GM18505 (cell line): ENCODE measurements at regions not wholly inside any gene's neighbourhood (a gene's known extent, or its start where the extent isn't known, plus 50 kb on each side); places are given as distances from the start of the nearest gene placed in this dataset.
"Not testable (repeated sequence)": the region's sequence is repeated elsewhere in the genome, so short reads cannot be mapped to it uniquely, and the experiment has no call there.

Experiments used
- ATAC-seq: cut with Tn5 transposase; IDR thresholded peaks from one replicate; pipeline ENCODE4 v1.9.1; 2021; ENCODE audit not compliant: unreplicated experiment
- POLR2A ChIP-seq: IDR thresholded peaks from 4 replicates; pipeline ENCODE4 v1.6.1; 2011; ENCODE audit warnings: borderline replicate concordance; ENCODE audit not compliant: insufficient read depth, insufficient read length; ENCODE audit errors: extremely low read depth

DNA sequence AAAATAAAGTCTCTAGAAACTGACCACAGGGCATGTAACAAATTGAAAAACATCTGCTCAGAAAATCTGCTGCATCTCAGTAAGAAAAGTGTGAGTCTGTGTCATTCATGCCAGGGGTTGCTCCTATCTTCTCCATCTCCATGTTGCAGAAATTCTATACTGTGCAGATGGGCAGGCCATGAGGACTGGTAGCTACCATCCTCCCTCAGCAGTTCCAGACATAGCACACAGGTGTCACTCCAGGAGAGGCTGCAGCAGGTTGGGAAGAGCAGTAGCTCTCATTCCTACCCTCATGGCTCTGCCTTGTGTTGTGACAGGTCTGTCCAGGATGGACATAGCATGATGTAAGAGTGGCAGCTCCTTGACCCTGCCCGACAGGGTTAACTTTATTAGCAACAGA, 173.4 kb downstream of the NDUFS4 start:
- ATAC-seq, result no peak
- no peak for TF ChIP-seq POLR2A

DNA sequence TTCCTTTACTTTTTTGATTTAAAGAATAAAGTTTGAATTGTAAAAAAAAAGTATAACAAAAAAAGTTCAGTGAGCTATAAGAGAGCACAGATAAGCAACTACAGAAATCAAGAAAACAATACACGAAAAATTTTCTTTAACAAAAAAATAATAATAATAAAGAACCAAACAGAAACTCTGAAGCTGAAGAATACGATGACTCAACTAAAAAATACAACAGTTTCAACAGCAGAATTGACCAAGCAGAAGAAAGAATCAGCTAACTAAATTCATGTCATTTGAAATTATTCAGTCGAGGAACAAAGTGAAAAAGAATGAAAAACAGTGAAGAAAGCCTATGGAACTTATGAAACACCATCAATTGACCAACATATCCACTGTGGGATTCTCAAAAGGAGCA, 177.7 kb downstream of the NDUFS4 start:
- no peak for ATAC-seq
- no peak for TF ChIP-seq POLR2A

DNA sequence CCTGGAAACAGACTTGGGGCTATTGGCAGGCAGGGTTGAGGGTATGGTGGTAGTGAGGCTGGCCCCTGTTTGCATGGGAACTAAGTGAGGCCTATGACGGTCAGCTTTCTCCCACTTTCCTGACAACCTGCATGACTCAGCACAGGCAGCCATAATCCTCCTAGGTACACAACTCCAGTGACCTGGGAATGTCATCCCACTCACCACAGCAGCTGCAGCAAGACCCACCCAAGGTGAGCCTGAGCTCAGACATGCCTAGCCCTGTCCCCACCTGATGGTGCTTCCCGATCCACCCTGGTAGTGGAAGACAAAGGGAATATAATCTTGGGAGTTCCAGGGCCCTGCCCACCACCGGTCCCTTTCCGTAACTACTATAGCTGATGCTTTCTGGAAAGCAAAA, 178.7 kb downstream of the NDUFS4 start:
- no peak for ATAC-seq
- no peak for TF ChIP-seq POLR2A

DNA sequence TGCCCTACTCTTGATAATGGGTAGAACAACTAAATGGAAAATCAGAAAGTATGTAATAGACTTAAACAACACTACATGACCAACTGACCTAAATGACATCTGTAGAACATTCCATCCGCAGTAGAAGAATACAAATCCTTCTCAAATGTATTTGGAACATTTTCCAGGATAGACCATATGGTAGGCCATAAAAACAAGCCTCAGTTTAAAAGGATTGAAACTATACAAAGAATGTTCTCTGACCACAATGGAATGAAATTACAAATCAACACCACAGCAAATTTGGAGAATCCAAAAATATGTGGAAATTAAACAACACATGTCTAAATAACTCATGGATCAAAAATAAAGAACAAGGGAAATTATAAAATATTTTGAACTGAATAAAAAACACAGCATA, 189.2 kb downstream of the NDUFS4 start:
- ATAC-seq, result no peak
- no peak for TF ChIP-seq POLR2A

DNA sequence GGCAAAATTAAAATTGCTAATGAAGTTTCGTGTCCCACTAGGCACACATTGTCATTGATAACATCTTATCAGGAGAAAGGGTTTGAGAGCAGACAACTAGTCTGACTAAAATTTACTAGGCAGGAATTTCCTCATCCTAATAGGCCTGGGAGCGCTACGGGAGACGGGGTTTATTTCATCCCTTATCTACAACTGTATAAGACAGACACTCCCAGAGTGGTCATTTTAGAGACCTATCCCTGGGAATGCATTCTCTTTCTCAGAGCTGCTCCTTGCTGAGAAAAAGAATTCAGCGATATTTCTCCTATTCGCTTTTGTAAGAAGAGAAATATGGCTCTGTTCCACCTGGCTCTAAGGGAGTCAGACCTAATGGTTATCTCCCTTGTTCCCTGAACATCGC, 191.8 kb downstream of the NDUFS4 start:
- ATAC-seq, result not testable (repeated sequence)

DNA sequence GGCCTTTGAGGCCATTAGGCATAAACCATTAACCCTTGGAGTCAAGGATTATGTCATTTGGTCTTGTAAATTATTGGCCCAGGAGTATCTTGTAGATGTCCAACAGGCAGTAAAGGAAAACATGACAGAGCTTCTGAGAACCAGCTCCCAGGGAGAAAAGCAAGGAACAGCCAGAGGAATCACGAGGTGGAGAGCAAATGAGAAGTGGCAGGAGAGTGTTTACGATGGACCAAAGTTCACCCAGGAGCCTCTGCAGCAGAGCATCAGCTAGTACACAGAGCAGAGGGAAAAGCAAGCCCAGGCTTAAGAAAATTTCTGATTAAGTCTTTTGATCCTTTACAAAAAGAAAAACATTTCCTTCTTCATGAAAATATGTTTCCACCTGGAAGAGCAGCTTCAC, 206.2 kb downstream of the NDUFS4 start:
- no peak for TF ChIP-seq POLR2A
- ATAC-seq, result no peak

DNA sequence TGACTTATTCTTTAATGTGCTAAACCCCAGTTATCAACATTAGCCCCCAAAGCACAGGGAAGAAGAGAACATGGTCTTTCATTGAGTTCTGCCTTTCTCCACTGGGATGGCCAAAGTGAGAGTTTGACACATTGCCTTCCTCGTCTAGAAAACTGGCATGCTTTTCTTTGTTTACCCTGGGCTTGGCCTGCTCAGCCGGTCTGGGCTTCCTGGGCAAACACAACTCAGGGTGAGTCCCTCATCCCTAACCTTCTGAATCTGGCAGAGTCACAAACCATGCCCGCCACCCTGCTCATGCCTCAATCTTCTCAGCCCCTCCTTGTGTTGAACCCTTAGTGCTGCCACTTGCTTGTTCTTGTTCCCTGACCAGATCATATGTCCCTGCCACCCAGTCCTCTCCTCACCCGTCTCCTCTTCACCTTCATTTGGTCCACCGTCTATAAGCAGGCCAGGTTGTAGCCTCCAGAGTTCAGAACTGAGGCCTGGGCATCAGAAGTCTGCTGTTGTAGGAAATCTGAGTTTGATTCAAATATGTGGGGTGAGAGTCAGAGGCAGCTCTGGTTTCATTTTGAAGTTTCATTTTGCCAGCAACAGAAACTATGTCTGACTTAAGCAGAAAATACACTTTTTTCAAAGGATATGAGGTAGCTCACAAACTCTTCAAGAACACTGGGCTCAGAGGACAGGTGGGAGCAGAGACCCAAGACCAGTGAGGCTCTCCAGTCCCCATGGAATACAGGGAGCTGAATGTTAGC, 217.6 kb downstream of the NDUFS4 start:
- peak; percentile 48 for ATAC-seq
- TF ChIP-seq POLR2A, result no peak

DNA sequence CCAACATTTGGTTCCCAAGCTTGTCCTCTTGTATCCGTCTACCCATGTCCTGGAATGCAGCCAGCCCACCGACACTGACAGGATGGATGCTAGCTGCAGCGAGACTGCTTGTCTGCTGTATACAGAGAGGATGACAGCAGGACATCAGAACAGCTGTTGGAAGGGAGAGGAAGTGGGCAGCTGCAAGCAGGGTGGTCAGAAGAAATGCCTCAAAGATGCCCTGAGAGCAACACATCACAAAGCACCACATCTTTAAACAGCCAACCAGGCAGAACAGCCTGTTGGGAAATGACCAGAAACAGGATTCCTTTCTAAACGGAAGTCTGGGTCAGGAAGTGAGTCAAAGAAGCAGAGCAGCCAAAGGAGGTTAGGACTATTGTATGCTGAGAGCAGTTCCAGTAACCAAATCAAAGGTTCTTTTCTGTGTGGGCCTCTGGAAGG, 219.1 kb downstream of the NDUFS4 start:
- no peak for TF ChIP-seq POLR2A
- peak; percentile 55 for ATAC-seq

DNA sequence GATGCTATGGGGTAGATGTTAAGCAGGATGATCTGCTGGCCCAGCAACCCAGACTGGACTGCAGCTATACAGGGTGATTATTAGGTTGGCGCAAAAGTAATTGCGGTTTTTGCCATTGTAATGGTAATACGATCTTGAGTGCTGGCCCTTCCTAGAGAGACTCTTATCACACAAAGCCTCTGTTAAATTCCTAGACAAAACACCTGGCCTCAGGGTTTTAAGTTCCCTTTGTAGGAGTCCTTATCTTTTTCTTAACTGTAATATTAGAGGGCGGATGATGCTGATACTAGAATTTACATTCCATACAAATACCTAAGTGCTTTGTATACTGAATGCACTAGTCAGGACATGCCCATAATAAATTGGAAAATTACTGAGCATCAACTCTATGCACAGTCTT, 222.2 kb downstream of the NDUFS4 start:
- no peak for TF ChIP-seq POLR2A
- ATAC-seq, result no peak

DNA sequence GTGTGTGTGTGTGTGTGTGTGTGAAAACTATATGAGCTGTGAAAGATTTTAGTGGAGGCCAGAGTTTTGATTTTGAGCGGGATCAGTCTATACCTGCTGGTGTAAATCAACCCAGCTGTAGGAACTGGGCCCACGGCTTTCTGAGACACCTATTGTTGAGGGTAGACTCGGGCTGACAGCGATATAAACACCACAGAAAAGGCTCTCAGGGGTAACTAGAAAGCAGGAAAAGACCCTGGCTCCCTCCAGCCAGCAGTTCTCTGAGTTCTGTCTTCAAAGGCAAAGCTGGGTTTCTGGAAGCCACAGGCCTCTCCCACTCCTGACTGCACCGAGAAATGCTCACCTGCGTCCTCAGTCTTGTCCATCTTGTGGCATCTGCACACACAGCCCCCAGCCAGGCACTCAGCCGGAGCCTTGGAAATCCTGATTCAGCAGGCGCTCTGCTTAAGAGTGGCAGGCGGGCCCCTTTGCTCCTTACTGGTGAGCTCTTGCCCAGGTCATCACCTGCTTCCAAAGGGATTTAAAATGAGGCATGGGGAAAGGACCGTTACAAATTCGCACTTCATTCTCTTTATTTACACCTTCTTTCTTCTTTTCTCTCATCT, 223.3 kb downstream of the NDUFS4 start:
- TF ChIP-seq POLR2A, result no peak
- no peak for ATAC-seq

DNA sequence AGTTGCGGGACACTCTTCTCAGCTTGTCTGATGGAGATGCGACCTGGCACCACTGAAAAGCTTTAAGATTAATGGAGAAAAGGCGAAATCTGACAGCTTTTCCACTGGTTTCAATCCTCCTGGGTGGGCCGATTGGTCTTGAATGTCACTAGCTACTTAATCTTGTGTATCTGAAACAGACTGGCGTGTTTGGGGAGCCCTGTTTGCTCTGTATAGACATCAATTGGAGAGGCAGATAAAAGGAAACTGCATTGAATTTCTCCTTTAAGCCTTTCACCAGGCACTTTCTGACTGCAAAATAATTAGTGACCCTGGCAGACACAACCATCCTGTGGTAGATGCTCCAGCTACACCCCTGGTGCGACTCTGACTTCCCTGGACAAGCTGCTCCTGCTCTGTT, 224.2 kb downstream of the NDUFS4 start:
- ATAC-seq, result no peak
- no peak for TF ChIP-seq POLR2A

DNA sequence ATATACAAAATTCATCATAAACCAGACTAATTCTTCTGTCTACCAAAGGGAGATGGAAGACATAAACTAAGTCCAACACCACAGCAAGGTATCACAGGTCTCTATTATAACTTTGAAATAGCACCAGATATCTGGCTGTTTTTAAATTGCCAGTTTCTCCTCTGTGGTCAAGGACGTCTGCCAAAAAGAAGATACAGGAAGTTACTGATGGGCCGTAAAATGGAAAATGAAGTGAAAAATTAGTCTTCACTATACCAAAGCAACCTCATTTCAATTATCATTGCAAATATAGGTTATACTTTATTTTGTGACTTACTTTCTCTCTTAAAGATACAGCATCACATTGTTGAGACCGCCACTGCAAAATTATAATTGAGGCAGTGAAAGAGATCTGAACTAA, 225.5 kb downstream of the NDUFS4 start:
- TF ChIP-seq POLR2A, result no peak
- ATAC-seq, result no peak

DNA sequence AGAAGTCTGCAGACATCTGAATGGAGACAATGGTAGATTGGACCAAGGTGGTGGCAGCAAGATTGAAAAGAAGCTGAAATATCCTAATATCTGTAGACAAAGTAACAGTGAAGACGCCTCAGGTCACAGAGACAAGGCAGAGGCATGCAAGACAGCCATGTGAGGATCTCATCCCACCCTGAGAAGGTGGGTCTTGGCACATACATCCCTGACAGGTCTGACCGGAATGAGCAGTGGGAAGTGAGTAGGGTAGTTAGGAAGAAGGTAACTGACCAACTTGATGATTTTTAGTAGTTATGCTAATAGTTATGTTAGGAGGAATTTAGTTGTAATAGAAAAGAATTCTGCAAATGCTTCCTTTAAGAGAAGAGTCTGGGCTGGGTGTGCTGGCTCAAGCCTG, 229.6 kb downstream of the NDUFS4 start:
- ATAC-seq, result no peak
- no peak for TF ChIP-seq POLR2A

DNA sequence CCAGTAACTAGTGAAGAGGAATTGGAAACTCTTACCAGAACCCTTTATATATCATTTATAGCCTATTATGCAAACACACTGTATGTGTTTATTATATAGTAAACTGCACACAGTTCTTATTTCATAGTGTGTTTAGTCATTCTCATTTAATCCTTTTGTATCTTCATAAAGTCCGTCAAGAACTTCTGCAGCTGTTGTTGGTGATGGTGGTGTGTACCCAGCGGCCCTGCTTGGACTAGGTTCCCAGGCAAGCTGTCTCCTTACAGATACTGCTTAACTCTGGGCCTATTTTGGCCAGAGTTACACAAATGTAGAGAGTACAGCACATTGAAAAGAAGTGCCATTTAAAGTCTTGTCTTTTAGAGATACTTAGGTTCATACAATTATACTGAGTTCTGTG, 231.9 kb downstream of the NDUFS4 start:
- no peak for TF ChIP-seq POLR2A
- no peak for ATAC-seq

DNA sequence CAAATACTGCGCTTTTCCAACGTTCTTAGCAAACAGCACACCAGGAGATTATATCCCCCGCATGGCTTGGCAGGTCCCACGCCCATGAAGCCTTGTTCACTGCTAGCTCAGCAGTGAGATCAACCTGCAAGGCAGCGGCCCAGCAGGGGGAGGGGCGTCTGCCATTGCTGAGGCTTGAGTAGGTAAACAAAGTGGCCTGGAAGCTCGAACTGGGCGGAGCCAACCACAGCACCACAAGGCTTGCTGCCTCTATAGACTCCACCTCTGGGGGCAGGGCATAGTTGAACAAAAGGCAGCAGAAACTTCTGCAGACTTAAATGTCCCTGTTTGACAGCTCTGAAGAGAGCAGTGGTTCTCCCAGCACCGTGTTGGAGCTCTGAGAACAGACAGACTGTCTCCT, 239.2 kb downstream of the NDUFS4 start:
- ATAC-seq, result not testable (repeated sequence)

DNA sequence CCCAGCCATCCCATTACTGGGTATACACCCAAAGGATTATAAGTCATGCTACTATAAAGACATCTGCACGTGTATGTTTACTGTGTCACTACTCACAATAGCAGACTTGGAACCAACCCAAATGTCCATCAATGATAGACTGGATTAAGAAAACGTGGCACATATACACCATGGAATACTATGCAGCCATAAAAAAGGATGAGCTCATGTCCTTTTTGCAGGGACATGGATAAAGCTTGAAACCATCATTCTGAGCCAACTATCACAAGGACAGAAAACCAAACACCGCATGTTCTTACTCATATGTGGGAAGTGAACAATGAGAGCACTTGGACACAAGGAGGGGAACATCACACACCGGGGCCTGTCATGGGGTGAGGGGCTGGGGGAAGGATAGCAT, 248.0 kb downstream of the NDUFS4 start:
- not testable (repeated sequence) for ATAC-seq

DNA sequence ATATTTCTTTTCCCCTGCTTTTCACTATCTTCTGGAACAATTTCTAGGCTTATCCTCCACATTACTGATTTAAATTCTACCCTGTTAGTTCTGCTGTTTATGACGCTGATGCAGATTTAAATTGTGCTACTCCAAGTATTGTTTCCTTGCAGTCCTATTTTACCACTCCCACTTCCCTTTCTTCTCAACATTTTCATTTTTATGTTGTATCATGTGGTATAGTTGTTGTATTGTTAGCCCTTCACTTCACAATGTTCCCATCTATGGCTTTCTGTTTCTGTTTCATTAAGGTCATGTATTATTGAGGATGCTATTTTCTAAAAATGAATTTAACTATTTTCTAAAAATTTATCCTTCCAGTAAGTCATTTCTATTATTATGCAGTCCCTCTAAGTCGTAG, 254.4 kb downstream of the NDUFS4 start:
- no peak for ATAC-seq
- TF ChIP-seq POLR2A, result no peak
